ENCODE measurements at regions not wholly inside any gene's neighbourhood (a gene's known extent, or its start where the extent isn't known, plus 50 kb on each side); places are given as distances from the start of the nearest gene placed in this dataset.

DNA sequence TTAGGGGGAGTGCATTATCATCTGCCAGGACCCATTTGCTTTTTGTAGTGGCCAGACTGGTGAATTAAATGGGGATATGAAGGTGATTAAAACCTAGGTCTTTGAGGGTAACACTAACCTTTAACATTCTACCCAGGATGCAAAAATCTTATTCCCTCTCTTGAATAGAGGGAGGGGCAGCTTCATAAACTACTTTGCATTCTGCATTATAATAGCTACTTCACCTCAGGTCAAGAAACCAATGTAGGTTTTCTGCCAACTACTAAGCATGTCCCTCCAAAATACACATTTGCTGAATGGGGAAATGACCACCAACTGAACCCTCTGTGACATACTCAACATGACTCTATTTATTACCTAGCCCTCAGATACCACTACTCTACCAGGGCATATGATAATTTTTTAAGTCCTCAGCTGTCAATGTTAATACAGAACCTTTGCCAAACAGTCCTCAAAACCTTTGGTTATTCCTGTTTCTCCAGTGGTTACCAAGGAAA lies 477.6 kb upstream of the CD180 start:
- TF ChIP-seq POLR2A (IDR thresholded peaks at IDR 0.05) = no peak
- TF ChIP-seq, protein P1, sequence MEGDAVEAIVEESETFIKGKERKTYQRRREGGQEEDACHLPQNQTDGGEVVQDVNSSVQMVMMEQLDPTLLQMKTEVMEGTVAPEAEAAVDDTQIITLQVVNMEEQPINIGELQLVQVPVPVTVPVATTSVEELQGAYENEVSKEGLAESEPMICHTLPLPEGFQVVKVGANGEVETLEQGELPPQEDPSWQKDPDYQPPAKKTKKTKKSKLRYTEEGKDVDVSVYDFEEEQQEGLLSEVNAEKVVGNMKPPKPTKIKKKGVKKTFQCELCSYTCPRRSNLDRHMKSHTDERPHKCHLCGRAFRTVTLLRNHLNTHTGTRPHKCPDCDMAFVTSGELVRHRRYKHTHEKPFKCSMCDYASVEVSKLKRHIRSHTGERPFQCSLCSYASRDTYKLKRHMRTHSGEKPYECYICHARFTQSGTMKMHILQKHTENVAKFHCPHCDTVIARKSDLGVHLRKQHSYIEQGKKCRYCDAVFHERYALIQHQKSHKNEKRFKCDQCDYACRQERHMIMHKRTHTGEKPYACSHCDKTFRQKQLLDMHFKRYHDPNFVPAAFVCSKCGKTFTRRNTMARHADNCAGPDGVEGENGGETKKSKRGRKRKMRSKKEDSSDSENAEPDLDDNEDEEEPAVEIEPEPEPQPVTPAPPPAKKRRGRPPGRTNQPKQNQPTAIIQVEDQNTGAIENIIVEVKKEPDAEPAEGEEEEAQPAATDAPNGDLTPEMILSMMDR (IDR thresholded peaks at IDR 0.05) = no peak
- no peak for TF ChIP-seq EP300 (IDR thresholded peaks at IDR 0.05)
